ENCODE measurements at regions not wholly inside any gene's neighbourhood (a gene's known extent, or its start where the extent isn't known, plus 50 kb on each side); places are given as distances from the start of the nearest gene placed in this dataset.

DNA sequence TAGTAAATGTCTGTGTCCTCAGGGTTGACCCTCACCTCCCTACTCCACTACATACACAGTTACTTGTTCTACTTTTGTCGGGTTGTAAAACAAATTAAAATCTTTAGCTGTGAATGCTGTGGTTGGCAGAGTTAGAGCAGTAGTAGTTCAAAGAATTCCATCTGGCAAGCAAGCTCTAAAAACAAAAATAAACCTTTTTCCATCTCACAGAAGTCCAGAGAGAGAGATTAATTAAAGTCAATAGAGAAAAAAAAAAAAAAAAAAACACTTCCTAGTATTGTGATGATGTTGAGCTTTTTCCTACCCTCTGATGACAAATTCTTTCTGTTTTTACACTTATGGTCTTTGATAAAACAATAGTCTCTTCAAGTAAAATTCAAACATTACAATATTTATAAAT, 338.4 kb downstream of the PCDH17 start:
- TF ChIP-seq POLR2A (IDR thresholded peaks at IDR 0.05) (no peak), CTCF (IDR thresholded peaks at IDR 0.05) (no peak)
